AG10803 (cell line): ENCODE measurements at regions not wholly inside any gene's neighbourhood (a gene's known extent, or its start where the extent isn't known, plus 50 kb on each side); places are given as distances from the start of the nearest gene placed in this dataset.

Experiments
- DNase-seq: peaks from one replicate; pipeline ENCODE4 v3.0.0; 2010; ENCODE audit warnings: low read depth
- H3K4me3 ChIP-seq: 2 replicates; pipeline ENCODE4 v1.5.1; 2011; ENCODE audit warnings: mild to moderate bottlenecking, low read length, control low read depth
- TF ChIP-seq, protein P1 (sequence below): conservative IDR thresholded peaks from 2 replicates; pipeline ENCODE4 v1.5.1; 2011; ENCODE audit warnings: mild to moderate bottlenecking, low read length, control low read depth, inconsistent platforms

- DNase-seq, result no peak
- H3K4me3 ChIP-seq, result no peak overlapping the region
- TF ChIP-seq, protein P1, sequence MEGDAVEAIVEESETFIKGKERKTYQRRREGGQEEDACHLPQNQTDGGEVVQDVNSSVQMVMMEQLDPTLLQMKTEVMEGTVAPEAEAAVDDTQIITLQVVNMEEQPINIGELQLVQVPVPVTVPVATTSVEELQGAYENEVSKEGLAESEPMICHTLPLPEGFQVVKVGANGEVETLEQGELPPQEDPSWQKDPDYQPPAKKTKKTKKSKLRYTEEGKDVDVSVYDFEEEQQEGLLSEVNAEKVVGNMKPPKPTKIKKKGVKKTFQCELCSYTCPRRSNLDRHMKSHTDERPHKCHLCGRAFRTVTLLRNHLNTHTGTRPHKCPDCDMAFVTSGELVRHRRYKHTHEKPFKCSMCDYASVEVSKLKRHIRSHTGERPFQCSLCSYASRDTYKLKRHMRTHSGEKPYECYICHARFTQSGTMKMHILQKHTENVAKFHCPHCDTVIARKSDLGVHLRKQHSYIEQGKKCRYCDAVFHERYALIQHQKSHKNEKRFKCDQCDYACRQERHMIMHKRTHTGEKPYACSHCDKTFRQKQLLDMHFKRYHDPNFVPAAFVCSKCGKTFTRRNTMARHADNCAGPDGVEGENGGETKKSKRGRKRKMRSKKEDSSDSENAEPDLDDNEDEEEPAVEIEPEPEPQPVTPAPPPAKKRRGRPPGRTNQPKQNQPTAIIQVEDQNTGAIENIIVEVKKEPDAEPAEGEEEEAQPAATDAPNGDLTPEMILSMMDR, result no peak
Measured at GRCh38 chr21:23281917-23282316, 2283.7 kb downstream of the NCAM2 start.

GRCh38 chr21:23249760-23250159 is 2251.6 kb downstream of the NCAM2 start:
- H3K4me3 ChIP-seq, result no peak overlapping the region
- no peak for DNase-seq
- TF ChIP-seq, protein P1, result no peak

GRCh38 chr21:23247334-23247733 is 2249.1 kb downstream of the NCAM2 start:
- DNase-seq, result no peak
- TF ChIP-seq, protein P1, result no peak
- no peak overlapping the region for H3K4me3 ChIP-seq

GRCh38 chr21:23245255-23245654 is 2247.0 kb downstream of the NCAM2 start:
- TF ChIP-seq, protein P1, result no peak

GRCh38 chr21:23223882-23224281 is 2225.7 kb downstream of the NCAM2 start:
- TF ChIP-seq, protein P1, result no peak
- no peak overlapping the region for H3K4me3 ChIP-seq
- no peak for DNase-seq

More at GRCh38 chr21:23245255-23245654, 2247.0 kb downstream of the NCAM2 start:
- DNase-seq, result no peak
- H3K4me3 ChIP-seq, result no peak overlapping the region

GRCh38 chr21:23218667-23219066 is 2220.5 kb downstream of the NCAM2 start:
- TF ChIP-seq, protein P1, result no peak
- no peak for DNase-seq
- H3K4me3 ChIP-seq, result no peak overlapping the region

- TF ChIP-seq, protein P1, result no peak
- H3K4me3 ChIP-seq, result no peak overlapping the region
- no peak for DNase-seq
Measured at GRCh38 chr21:23217597-23217996, 2219.4 kb downstream of the NCAM2 start.
